ENCODE measurements at regions not wholly inside any gene's neighbourhood (a gene's known extent, or its start where the extent isn't known, plus 50 kb on each side); places are given as distances from the start of the nearest gene placed in this dataset.

GRCh38 chr5:56699538-56699937 is 115.8 kb upstream of the MAP3K1 start:
- TF ChIP-seq CTCF (IDR thresholded peaks at IDR 0.05): no peak
- no peaks in the 10 kb centered on the region for H3K36me3 ChIP-seq
- no peaks in the 10 kb centered on the region for H3K4me1 ChIP-seq (ENCODE audit: control insufficient read depth in 1 of 2, insufficient read depth in 1 of 2, low read depth in 1 of 2, low read length in 1 of 2)
- no peak overlapping the region for H3K27ac ChIP-seq
- no peaks in the 10 kb centered on the region for H3K27me3 ChIP-seq
- no peaks in the 10 kb centered on the region for H3K9me3 ChIP-seq
- H3K4me3 ChIP-seq (ENCODE audit: low read depth in 1 of 2, low read length in 1 of 2): no peak overlapping the region

- no peaks in the 10 kb centered on the region for H3K27me3 ChIP-seq
- no peaks in the 10 kb centered on the region for H3K36me3 ChIP-seq
- H3K4me1 ChIP-seq (ENCODE audit: control insufficient read depth in 1 of 2, insufficient read depth in 1 of 2, low read depth in 1 of 2, low read length in 1 of 2): no peaks in the 10 kb centered on the region
- no peak for TF ChIP-seq CTCF (IDR thresholded peaks at IDR 0.05)
- no peak overlapping the region for H3K4me3 ChIP-seq (ENCODE audit: low read depth in 1 of 2, low read length in 1 of 2)
- no peaks in the 10 kb centered on the region for H3K9me3 ChIP-seq
- H3K27ac ChIP-seq: no peak overlapping the region
These were observed 116.6 kb upstream of the MAP3K1 start for GRCh38 chr5:56698463-56699381.

GRCh38 chr5:56696900-56697299 is 118.4 kb upstream of the MAP3K1 start:
- H3K36me3 ChIP-seq: no peaks in the 10 kb centered on the region
- no peak overlapping the region for H3K4me3 ChIP-seq (ENCODE audit: low read depth in 1 of 2, low read length in 1 of 2)
- no peaks in the 10 kb centered on the region for H3K9me3 ChIP-seq
- H3K4me1 ChIP-seq (ENCODE audit: control insufficient read depth in 1 of 2, insufficient read depth in 1 of 2, low read depth in 1 of 2, low read length in 1 of 2): peaks cover 8 to 11% of the 10 kb centered on the region in 2 experiments
- no peak for TF ChIP-seq CTCF (IDR thresholded peaks at IDR 0.05)
- no peak overlapping the region for H3K27ac ChIP-seq
- no peaks in the 10 kb centered on the region for H3K27me3 ChIP-seq

GRCh38 chr5:56693220-56693579 is 122.1 kb upstream of the MAP3K1 start:
- no peak overlapping the region for H3K27ac ChIP-seq
- H3K9me3 ChIP-seq: no peaks in the 10 kb centered on the region
- H3K4me1 ChIP-seq (ENCODE audit: control insufficient read depth in 1 of 2, insufficient read depth in 1 of 2, low read depth in 1 of 2, low read length in 1 of 2): peaks cover 8 to 11% of the 10 kb centered on the region in 2 experiments
- no peak for TF ChIP-seq CTCF (IDR thresholded peaks at IDR 0.05)
- H3K4me3 ChIP-seq (ENCODE audit: low read depth in 1 of 2, low read length in 1 of 2): no peak overlapping the region
- no peaks in the 10 kb centered on the region for H3K36me3 ChIP-seq
- H3K27me3 ChIP-seq: no peaks in the 10 kb centered on the region

- Histone ChIP-seq H3K27me3 (no peaks in the 10 kb centered on the region), H3K9me3 (no peaks in the 10 kb centered on the region), H3K4me3 (ENCODE audit: low read depth in 1 of 2, low read length in 1 of 2) (no peak overlapping the region), H3K27ac (peak overlapping the region; percentile 19), H3K4me1 (ENCODE audit: control insufficient read depth in 1 of 2, insufficient read depth in 1 of 2, low read depth in 1 of 2, low read length in 1 of 2) (peaks cover 8 to 11% of the 10 kb centered on the region in 2 experiments), H3K36me3 (no peaks in the 10 kb centered on the region)
- no peak for TF ChIP-seq CTCF (IDR thresholded peaks at IDR 0.05)
These were observed 122.8 kb upstream of the MAP3K1 start for GRCh38 chr5:56692359-56693219.

Data from neutrophil (primary cell).